NCI-H2029 (cell line): ENCODE measurements at regions not wholly inside any gene's neighbourhood (a gene's known extent, or its start where the extent isn't known, plus 50 kb on each side); places are given as distances from the start of the nearest gene placed in this dataset.
"Not testable (repeated sequence)": the region's sequence is repeated elsewhere in the genome, so short reads cannot be mapped to it uniquely, and the experiment has no call there.

Source experiments
- DNase-seq: peaks from one replicate; lab custom pipeline; 2025; lab: John Stamatoyannopoulos, UW

- DNase-seq: not testable (repeated sequence)
These were observed 203.2 kb downstream of the SNCAIP start for GRCh38 chr5:122515210-122515609.

- peak; percentile 43 for DNase-seq
These were observed 203.8 kb downstream of the SNCAIP start for GRCh38 chr5:122515709-122516431.

GRCh38 chr5:122516432-122516743, 204.4 kb downstream of the SNCAIP start:
- DNase-seq: no peak

GRCh38 chr5:122517091-122517490, 205.1 kb downstream of the SNCAIP start:
- DNase-seq: no peak

GRCh38 chr5:122523776-122524175, 211.7 kb downstream of the SNCAIP start:
- no peak for DNase-seq

GRCh38 chr5:122527547-122527946, 215.5 kb downstream of the SNCAIP start:
- no peak for DNase-seq

- no peak for DNase-seq
These were observed 220.0 kb downstream of the SNCAIP start for GRCh38 chr5:122532035-122532434.

- DNase-seq: no peak
These were observed 221.8 kb downstream of the SNCAIP start for GRCh38 chr5:122533825-122534224.

GRCh38 chr5:122534829-122535228, 222.8 kb downstream of the SNCAIP start:
- DNase-seq: no peak

GRCh38 chr5:122541388-122541787, 229.4 kb downstream of the SNCAIP start:
- no peak for DNase-seq

- DNase-seq: no peak
These were observed 228.9 kb upstream of the SNX2 start for GRCh38 chr5:122545986-122546385.

- DNase-seq: no peak
These were observed 227.7 kb upstream of the SNX2 start for GRCh38 chr5:122547219-122547618.

GRCh38 chr5:122547669-122548068, 227.2 kb upstream of the SNX2 start:
- no peak for DNase-seq

GRCh38 chr5:122559676-122560075, 215.2 kb upstream of the SNX2 start:
- DNase-seq: no peak

GRCh38 chr5:122561209-122561608, 213.7 kb upstream of the SNX2 start:
- DNase-seq: no peak

- no peak for DNase-seq
These were observed 209.5 kb upstream of the SNX2 start for GRCh38 chr5:122565331-122565730.

GRCh38 chr5:122576256-122577016, 198.4 kb upstream of the SNX2 start:
- no peak for DNase-seq

- DNase-seq: no peak
These were observed 193.3 kb upstream of the SNX2 start for GRCh38 chr5:122581629-122582028.

GRCh38 chr5:122584411-122585300, 190.2 kb upstream of the SNX2 start:
- no peak for DNase-seq

- DNase-seq: no peak
These were observed 189.5 kb upstream of the SNX2 start for GRCh38 chr5:122585371-122585770.

- DNase-seq: no peak
These were observed 188.5 kb upstream of the SNX2 start for GRCh38 chr5:122586351-122586750.

GRCh38 chr5:122591828-122592227, 183.1 kb upstream of the SNX2 start:
- DNase-seq: no peak

- no peak for DNase-seq
These were observed 175.9 kb upstream of the SNX2 start for GRCh38 chr5:122599000-122599399.
